ENCODE measurements at regions not wholly inside any gene's neighbourhood (a gene's known extent, or its start where the extent isn't known, plus 50 kb on each side); places are given as distances from the start of the nearest gene placed in this dataset.

- TF ChIP-seq SP1 (IDR thresholded peaks at IDR 0.05) (no peak), TARDBP (IDR thresholded peaks at IDR 0.05) (no peak), BHLHE40 (IDR thresholded peaks at IDR 0.05; ENCODE audit: borderline replicate concordance) (no peak), SUZ12 (IDR thresholded peaks at IDR 0.05) (no peak), FOXK2 (IDR thresholded peaks at IDR 0.05) (no peak), FOXM1 (IDR thresholded peaks at IDR 0.05; ENCODE audit: borderline replicate concordance) (no peak), PKNOX1 (IDR thresholded peaks at IDR 0.05) (no peak), CTBP1 (IDR thresholded peaks at IDR 0.05; ENCODE audit: borderline replicate concordance) (no peak), HDGF (IDR thresholded peaks at IDR 0.05; ENCODE audit: borderline replicate concordance) (no peak), FOXA1 (IDR thresholded peaks at IDR 0.05) (no peak)
Measured at GRCh38 chr3:117305681-117306080, 596.1 kb downstream of the TUSC7 start.
